GM23248 (cell line): ENCODE measurements at regions not wholly inside any gene's neighbourhood (a gene's known extent, or its start where the extent isn't known, plus 50 kb on each side); places are given as distances from the start of the nearest gene placed in this dataset.

Experiments
- DNase-seq: peaks from one replicate; pipeline ENCODE4 v3.0.0-alpha.2; 2015
- H2AFZ ChIP-seq: fragments of 200-600 bp; sonication (generic); 2 replicates; pipeline ENCODE4 v1.6.1; 2016; ENCODE audit warnings: antibody characterized with exemption
- H3F3A ChIP-seq: fragments of 200-600 bp; sonication (generic); 2 replicates; pipeline ENCODE4 v1.6.1; 2016; ENCODE audit warnings: mild to moderate bottlenecking, antibody characterized with exemption, mixed run types; ENCODE audit not compliant: insufficient read depth
- H3K27ac ChIP-seq: fragments of 200-600 bp; sonication (generic); 2 replicates; pipeline ENCODE4 v1.5.1; 2016; ENCODE audit warnings: mild to moderate bottlenecking
- H3K27me3 ChIP-seq: fragments of 200-600 bp; sonication (generic); replicated peaks from 2 replicates; pipeline ENCODE4 v1.6.1; 2016; ENCODE audit warnings: mild to moderate bottlenecking; ENCODE audit not compliant: insufficient read depth
- H3K36me3 ChIP-seq: fragments of 200-600 bp; sonication (generic); 2 replicates; pipeline ENCODE4 v1.6.1; 2016; ENCODE audit warnings: low read depth, mild to moderate bottlenecking
- H3K4me1 ChIP-seq: fragments of 200-600 bp; sonication (generic); 2 replicates; pipeline ENCODE4 v1.6.1; 2016; ENCODE audit warnings: mild to moderate bottlenecking; ENCODE audit not compliant: insufficient read depth
- H3K4me2 ChIP-seq: fragments of 200-600 bp; sonication (generic); one replicate; pipeline ENCODE4 v1.6.1; 2016; ENCODE audit warnings: mild to moderate bottlenecking; ENCODE audit not compliant: unreplicated experiment
- H3K4me3 ChIP-seq: fragments of 200-600 bp; sonication (generic); 2 replicates; pipeline ENCODE4 v1.5.1; 2016; ENCODE audit warnings: mild to moderate bottlenecking
- H3K79me2 ChIP-seq: fragments of 200-600 bp; sonication (generic); 2 replicates; pipeline ENCODE4 v1.6.1; 2016; ENCODE audit warnings: mild to moderate bottlenecking; ENCODE audit not compliant: insufficient read depth
- H3K9ac ChIP-seq: fragments of 200-600 bp; sonication (generic); 2 replicates; pipeline ENCODE4 v1.6.1; 2016; ENCODE audit warnings: mild to moderate bottlenecking
- H3K9me2 ChIP-seq: fragments of 200-600 bp; sonication (generic); 2 replicates; pipeline ENCODE4 v1.6.1; 2016; ENCODE audit warnings: mixed run types, mild to moderate bottlenecking, moderate library complexity; ENCODE audit not compliant: insufficient read depth
- H3K9me3 ChIP-seq: fragments of 200-600 bp; sonication (generic); one replicate; pipeline ENCODE4 v1.6.1; 2017; ENCODE audit warnings: low read depth
- H4K20me1 ChIP-seq: fragments of 200-600 bp; sonication (generic); 2 replicates; pipeline ENCODE4 v1.6.0; 2016; ENCODE audit not compliant: insufficient read depth
- EZH2 ChIP-seq: fragments of 200-600 bp; sonication (generic); IDR thresholded peaks from 2 replicates; pipeline ENCODE4 v1.6.1; 2018; ENCODE audit warnings: antibody characterized with exemption, mild to moderate bottlenecking; ENCODE audit not compliant: insufficient read depth, poor library complexity, severe bottlenecking
- EZH2phosphoT487 ChIP-seq: fragments of 200-600 bp; sonication (generic); IDR thresholded peaks from 2 replicates; pipeline ENCODE4 v1.6.1; 2018; ENCODE audit warnings: antibody characterized with exemption, moderate library complexity, mild to moderate bottlenecking, low read depth; ENCODE audit not compliant: insufficient read depth
- WGBS, 2 experiments: methylation state at CpG; one replicate each; pipeline ENCODE4 v1.1.6; 2015 to 2017; ENCODE audit warnings: low lambda C conversion rate in 2 of 2, low coverage in 1 of 2; ENCODE audit errors: missing lambda C conversion rate in 2 of 2; 5-methylcytosine and 5-hydroxymethylcytosine counted together
- in situ Hi-C: fragments of 300-500 bp; cut with MboI; formaldehyde crosslinking; loops from 2 replicates; pipeline ENCODE4 v1.15.0; 2020

DNA sequence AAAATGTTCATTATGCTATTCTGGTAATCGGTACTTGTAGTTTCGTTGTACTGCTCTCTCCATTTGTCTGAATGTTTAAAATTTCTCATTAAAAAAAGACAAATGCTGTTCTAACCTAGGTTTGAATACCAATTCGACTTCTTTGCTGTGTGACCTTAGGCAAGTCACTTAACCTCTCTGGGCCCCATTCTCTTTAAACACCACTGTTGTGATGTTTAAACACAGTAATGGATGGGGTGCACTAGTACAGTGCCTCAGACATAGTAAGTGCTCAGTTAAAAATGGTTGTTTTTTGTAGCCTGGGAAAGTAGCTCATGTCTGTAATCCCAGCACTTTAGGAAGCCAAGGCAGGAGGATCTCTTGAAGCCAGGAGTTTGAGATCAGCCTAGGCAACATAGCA is 138.5 kb downstream of the MRPL14 start:
- 76 to 83% methylated on average over 3 of the region's 3 CpGs for WGBS, 2 experiments
- TF ChIP-seq EZH2 (no peak), EZH2phosphoT487 (no peak)
- Histone ChIP-seq H3K4me3 (no peak overlapping the region), H3K9me3 (no peaks in the 10 kb centered on the region), H2AFZ (no peak overlapping the region), H4K20me1 (no peaks in the 10 kb centered on the region), H3K27ac (no peak overlapping the region), H3K9ac (no peak overlapping the region), H3F3A (no peaks in the 10 kb centered on the region), H3K27me3 (no peaks in the 10 kb centered on the region), H3K9me2 (no peaks in the 10 kb centered on the region), H3K4me2 (no peak overlapping the region), H3K4me1 (peaks cover 14% of the 10 kb centered on the region; the same call in 1 of the 2 replicates), H3K79me2 (no peaks in the 10 kb centered on the region), H3K36me3 (no peaks in the 10 kb centered on the region)
- DNase-seq: no peak
- in situ Hi-C loops: no loop called here

DNA sequence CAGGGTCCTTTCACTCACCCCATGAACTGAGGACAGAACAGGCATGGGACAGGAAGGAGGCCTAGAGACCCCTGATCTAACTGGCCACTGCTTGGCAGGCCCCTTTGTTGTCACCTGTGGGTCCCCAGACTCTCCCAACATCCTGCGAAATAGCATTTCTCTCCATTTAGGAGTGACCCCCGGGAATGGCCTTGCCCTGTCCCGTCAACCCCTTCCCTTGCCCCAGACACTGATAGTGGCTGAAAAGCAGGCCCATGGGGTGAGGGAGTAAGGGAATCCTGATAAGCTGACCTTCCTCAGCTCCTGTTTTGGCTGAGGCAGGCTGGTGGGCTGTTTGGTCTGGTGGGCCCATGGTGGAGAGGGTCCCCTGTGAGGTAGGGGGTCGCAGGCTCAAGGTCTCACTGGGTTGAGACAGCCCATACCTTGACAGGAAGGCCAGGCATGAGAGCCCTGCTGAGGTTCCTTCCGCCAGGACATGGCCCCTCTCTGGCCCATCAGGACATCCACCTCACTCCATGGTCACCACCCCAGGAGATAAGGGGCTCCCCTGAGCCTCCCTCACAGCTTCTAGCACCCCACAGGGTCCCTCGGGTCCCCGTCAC is 139.3 kb downstream of the MRPL14 start:
- no peak overlapping the region for H3K9ac ChIP-seq
- H3K36me3 ChIP-seq: no peaks in the 10 kb centered on the region
- no peak for TF ChIP-seq EZH2
- TF ChIP-seq EZH2phosphoT487: no peak
- H3K27me3 ChIP-seq: no peaks in the 10 kb centered on the region
- H3K4me1 ChIP-seq: peaks cover 14% of the 10 kb centered on the region; the same call in 1 of the 2 replicates
- H3K9me2 ChIP-seq: no peaks in the 10 kb centered on the region
- in situ Hi-C loops: no loop called here
- H3F3A ChIP-seq: no peaks in the 10 kb centered on the region
- no peak overlapping the region for H2AFZ ChIP-seq
- H3K4me3 ChIP-seq: no peak overlapping the region
- H3K9me3 ChIP-seq: no peaks in the 10 kb centered on the region
- no peak overlapping the region for H3K27ac ChIP-seq
- H3K4me2 ChIP-seq: no peak overlapping the region
- WGBS, 2 experiments: 84 to 89% methylated on average over 7 of the region's 7 CpGs
- no peaks in the 10 kb centered on the region for H3K79me2 ChIP-seq
- H4K20me1 ChIP-seq: no peaks in the 10 kb centered on the region
- no peak for DNase-seq

DNA sequence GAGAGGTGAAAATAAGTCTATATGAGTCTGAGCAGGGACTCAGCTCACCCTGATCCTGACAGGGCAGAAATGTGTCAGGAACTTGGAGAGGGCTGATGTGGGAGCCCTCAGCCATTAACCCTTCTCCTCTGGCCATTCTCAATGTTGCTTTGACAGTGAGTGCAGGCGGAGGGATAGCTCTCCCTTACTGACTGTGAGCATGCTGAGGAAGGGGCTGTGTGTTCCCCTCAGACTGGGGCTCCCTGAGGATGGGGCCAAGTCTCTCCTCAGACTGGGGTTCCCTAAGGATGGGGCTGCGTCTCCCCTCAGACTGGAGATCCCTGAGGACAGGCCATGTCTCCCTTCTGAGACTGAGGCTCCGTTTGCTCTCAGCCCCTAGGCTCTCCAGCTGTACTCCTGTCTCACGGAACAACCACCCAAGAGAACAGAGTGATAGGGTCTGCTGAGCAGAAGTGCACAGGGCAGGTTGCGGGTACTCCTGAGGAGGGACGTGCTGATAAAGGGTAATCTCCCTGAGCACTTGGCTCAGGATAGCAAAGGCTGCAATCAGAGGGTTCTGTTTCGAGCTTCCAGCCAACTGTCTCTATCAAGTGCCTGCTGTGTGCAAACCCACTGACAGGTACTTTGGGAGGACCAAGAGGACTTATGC is 141.0 kb downstream of the MRPL14 start:
- DNase-seq: no peak
- Histone ChIP-seq H3K27ac (no peak overlapping the region), H3K4me2 (no peak overlapping the region), H3K27me3 (no peaks in the 10 kb centered on the region), H3K9me2 (no peaks in the 10 kb centered on the region), H3K36me3 (no peaks in the 10 kb centered on the region), H3K4me1 (peaks cover 14% of the 10 kb centered on the region; the same call in 1 of the 2 replicates), H3K79me2 (no peaks in the 10 kb centered on the region), H2AFZ (no peak overlapping the region), H3K4me3 (no peak overlapping the region), H4K20me1 (no peaks in the 10 kb centered on the region), H3K9me3 (no peaks in the 10 kb centered on the region), H3F3A (no peaks in the 10 kb centered on the region), H3K9ac (no peak overlapping the region)
- TF ChIP-seq EZH2 (no peak), EZH2phosphoT487 (no peak)
- 89 to 93% methylated on average over 7 of the region's 7 CpGs for WGBS, 2 experiments
- in situ Hi-C loops: no loop called here

DNA sequence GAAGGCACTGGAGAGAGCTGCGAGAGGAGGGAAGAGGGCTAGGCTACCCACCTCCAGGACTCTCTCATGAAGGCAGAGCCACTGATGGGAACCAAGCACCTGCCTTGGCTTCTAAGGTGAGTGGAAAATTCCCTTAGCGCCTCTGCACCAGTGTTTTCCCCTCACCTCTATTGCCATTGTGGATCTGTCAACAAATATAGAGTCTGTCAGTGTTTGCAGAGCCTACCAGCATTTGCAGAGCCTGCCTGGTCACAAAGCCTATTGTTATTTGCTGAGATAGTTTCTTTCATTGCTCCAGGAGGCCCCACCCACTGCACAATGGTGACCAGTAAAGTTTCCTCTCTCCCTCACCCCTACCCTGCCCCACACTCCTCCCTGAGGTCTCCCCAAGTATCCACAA is 141.9 kb downstream of the MRPL14 start:
- Histone ChIP-seq H4K20me1 (no peaks in the 10 kb centered on the region), H3F3A (no peaks in the 10 kb centered on the region), H3K9me3 (no peaks in the 10 kb centered on the region), H3K36me3 (no peaks in the 10 kb centered on the region), H3K4me1 (0 out of 2 replicates have a peak, but pooled peaks cover 4% of the 10 kb centered on the region), H3K9ac (no peak overlapping the region), H3K9me2 (no peaks in the 10 kb centered on the region), H3K27ac (no peak overlapping the region), H3K4me3 (no peak overlapping the region), H3K4me2 (no peak overlapping the region), H3K27me3 (no peaks in the 10 kb centered on the region), H3K79me2 (no peaks in the 10 kb centered on the region), H2AFZ (no peak overlapping the region)
- no peak for TF ChIP-seq EZH2
- TF ChIP-seq EZH2phosphoT487: no peak
- in situ Hi-C loops: no loop called here
- WGBS, 2 experiments: 85 to 95% methylated on average over 2 of the region's 2 CpGs
- DNase-seq: no peak
